GM19395 (cell line): ENCODE measurements at regions not wholly inside any gene's neighbourhood (a gene's known extent, or its start where the extent isn't known, plus 50 kb on each side); places are given as distances from the start of the nearest gene placed in this dataset.

Experiments
- ATAC-seq: cut with Tn5 transposase; IDR thresholded peaks from one replicate; pipeline ENCODE4 v1.9.1; 2021; ENCODE audit warnings: mild to moderate bottlenecking, moderate library complexity; ENCODE audit not compliant: unreplicated experiment

DNA sequence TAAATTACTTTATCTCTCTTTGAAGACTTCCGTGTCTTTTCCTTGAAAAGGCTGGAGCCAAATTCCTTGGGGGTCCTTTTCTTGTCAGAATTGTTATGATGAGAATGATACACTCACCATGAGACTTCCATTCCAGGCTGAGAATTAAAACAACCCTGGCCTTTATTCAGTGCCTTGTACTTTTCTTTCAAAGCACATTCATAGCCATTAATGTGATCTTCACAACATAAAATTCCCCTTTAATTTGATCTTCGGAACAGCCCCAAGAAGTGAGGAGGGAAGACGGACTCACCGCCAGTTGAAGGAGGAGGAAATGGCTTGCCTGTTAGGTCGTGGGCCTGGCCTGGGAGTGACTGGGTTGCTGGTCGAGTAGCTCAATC lies 127.3 kb downstream of the DDX1 start:
- no peak for ATAC-seq

DNA sequence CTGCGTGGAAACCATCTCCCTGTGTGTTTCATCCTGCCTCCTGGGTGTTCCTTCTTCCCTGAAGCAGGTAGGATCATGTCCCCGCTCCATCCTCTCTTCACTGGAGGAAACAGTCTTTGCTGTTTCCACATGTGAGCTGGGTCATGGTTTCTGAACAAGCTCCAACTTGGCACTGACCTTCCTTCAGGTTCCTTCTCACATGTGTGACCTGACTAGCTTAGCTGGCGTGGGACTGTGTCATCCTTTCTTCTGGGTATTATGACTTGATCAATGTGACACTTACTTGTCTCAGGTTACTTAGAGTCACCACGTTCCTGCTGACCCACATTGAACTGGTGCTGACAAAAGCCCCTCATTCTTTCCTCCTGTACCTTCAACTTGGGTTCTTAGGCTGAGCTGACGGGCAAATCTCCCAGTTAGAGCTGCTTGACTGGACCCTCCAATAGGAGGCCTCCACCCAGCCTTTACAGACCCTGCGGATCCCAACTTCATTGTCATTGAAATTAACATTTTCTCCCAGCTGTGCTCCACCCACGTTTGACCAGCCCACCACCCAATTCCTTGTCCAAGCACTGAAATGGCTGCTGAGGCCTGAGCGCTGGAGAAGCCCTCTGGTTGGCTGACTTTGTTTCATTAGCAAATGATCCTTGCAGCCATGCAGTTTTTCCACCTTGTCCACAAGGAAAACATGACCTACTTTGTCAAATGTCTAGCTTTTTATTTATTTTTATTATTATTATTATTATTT lies 128.1 kb downstream of the DDX1 start:
- ATAC-seq: no peak

DNA sequence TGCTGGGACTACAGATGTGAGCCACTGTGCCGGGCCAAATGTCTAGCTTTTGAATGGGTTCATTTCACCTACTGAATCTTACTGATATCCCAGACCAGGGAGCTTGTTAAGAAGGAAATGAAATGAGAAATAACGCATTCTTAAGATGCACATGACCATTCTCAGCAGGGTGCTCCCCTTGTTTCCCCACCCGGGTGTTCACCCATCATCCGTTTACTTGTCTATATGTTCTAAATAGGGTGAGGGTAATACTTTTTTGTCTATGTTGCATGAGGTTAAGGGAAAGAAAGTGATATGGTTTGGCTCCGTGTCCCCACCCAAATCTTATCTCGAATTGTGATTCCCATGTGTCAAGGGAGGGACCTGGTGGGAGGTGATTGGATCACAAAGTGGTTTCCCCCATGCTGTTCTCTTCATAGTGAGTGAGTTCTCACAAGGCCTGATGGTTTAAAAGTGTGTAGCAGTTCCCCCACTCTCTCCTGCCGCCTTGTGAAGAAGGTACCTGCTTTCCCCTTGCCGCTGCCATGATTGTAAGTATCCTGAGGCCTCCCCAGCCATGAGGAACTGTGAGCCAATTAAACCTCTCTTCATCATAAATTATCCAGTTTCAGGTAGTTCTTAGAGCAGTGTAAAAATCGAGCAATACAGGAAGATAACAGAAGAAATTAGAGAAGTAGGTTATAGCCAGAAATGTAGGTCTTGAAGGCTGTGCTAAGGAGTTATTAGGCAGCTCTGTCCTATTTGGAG lies 129.1 kb downstream of the DDX1 start:
- ATAC-seq: no peak

DNA sequence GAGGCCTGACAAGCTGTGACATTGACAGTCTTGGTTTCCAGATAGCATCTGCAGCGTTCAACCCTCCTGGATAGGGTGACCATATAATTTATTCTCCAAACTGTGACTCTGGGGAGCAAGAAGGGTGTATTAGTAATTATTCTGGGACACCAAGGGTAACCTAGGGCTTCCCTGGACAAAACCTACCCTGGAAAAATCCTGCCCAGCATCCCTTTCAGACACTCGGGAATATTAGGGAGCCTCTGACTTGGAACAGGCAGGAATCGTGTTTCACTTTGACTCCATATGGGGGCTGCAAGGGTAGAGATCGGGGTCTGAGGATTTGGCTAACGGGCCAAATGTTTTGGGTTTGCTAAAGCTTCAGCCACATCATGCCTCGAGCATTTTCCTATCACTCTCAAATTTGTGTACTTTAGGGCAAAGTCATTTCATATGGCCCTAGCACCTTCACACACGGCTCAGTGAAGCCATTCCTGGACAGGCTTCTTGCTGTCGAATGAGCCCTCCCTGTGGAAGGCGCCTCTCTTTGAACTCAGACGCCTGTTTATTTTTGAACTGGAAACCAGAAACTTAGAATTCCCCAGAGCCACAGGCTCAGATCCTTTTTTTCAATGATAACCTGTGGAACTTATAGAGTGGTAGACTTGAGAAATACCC lies 129.9 kb downstream of the DDX1 start:
- ATAC-seq: no peak

DNA sequence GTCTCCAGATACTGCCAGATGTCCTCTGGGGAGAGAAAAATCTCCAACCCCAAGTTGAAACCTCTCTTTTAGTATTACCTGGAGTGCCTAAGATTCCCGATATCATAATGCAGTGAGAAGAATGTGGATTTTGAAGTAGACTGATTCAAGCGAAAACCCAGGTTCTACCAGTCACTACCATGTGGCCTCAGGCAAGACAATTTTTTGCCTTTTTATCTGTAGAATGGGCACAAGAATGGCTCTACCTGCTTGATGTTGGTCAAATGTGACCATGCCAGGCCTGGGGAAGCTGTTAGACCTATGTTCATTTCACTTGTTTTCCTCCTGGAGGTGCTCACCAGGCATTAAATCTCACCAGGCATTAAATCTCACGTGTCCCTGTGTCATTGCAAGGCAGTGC lies 131.3 kb downstream of the DDX1 start:
- no peak for ATAC-seq

DNA sequence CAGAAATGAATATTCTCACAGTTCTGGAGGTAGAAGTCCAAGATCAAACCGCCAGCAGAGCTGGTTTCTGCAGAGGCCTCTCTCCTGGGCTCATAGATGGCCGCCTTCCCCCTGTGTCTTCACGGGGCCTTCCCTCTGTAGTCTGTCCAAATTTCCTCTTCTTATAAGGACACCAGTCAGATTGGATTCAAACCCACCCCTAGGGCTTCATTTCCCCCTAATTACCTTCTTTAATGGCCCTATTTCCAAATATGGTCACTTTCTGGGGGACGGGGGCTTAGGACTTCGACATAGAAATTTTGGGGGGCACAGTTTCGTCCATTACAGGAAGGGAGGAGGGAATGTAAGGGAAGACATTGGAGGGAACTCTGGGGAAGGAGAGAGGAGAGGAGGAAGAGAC lies 132.6 kb downstream of the DDX1 start:
- ATAC-seq: no peak

DNA sequence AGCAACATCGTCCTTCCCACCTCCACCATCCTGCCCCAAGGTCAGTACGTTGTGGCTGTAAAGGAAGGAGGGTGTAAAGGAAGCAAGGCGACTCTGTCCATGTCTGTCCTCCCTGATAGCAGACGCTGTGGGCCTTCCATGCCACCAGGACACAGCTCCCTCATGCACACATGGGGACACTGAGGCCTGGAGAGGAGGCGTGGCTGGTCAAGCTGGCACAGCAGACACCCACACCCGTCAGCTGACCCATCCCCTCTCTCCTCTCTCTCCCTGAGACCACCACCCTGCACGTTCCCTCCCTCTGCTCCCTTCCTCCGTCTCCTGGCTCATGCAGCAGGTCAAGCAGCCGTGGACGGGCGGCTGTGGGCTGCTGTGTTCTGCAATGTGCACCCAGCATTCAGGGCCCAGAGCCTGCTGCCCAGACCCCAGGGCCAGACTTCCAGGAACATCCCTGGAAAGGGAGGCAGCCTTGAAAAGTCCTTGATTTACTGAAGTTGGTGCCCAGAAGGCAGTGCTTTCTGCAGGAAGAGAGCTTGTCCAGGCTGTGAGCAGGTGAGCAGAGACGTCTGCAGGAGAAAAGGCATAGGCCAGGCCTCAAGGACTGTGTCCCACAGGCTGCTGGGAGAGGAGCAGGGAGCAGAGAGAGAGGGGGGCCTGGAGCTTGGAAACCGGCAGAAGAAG lies 133.6 kb downstream of the DDX1 start:
- no peak for ATAC-seq

DNA sequence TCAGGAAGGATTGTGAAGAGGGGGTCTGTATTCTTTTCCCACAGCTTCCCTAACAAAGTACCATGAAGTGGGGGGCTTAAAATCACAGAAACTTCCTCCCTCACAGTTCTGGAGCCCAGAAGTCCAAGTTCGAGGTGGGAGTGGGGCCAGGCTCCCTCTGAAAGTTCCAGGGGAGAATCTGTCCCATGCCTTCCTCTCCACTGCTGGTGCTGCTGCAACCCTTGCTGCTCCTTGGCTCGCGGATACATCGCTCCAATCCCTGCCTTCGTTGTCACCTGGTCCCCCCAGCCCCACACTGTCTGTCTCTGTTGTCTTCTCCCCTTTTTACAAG lies 134.1 kb downstream of the DDX1 start:
- ATAC-seq: no peak

DNA sequence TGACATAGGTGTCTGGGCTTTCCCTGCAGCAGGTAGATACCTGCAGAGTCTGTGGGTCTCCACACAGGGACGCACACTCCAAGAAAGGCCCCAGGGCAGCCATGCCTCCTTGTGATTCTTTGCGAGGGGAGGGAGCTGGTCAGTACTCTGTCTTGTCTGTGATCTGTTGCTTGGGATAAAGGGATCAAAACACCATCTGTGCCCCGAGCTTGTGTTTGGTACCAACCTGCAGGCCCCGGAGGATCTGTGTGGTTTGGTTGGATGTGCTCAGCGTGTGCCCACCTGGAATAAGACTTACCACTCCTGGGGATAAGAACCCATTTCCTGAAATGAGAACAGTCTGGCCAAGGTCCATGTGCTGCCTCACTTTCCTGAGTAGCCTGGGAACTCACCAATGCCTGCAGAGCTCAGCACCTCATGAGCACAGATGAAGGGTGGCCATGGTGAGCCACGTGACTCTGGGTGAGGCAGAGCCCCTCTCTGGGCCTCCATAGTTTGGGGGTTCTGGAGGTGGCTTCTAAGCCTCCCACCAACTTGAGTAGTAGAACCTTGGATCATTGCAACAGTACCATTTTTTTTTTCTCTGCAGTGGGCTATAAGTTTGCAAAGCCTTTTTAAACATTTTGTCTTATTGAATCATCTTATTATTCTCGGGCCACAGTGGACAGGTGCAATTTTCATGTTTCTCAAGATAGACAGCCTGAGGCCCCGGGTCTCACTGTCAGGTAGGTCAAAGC lies 134.8 kb downstream of the DDX1 start:
- ATAC-seq: no peak

DNA sequence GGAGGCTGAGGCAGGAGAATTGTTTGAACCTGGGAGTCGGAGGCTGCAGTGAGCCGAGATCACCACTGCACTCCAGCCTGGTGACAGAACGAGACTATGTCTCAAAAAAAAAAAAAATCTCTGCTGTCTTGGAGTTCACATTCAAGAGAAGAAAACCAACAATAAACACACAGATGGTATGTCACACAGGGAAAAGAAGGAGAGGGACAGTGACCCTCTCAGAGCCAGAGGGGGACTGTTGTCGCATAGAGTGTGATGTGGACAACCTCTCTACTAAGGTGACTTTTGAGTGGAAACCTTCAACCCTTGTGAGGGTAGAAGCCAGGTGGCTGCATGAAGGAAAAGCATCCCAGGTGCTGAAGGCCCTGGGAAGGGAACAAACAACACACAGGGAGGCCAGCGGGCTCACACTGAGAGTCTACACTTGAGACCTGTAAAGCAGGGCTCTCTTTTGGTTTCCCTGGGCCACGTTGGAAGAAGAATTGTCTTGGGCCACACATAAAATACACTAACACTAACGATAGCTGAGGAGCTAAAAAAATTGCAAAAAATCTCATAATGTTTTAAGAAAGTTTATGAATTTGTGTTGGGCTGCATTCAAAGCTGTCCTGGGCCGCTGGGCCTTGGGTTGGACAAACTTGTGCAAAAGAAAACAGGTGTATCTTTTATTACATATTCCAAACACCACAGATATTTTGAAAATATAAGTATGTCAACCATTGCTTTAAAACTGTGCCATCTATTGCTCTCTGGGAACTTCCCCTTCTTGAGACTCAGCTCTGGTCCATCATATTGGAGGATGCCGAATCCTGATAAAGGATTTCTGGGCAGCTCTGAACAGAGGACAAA lies 136.0 kb downstream of the DDX1 start:
- no peak for ATAC-seq

DNA sequence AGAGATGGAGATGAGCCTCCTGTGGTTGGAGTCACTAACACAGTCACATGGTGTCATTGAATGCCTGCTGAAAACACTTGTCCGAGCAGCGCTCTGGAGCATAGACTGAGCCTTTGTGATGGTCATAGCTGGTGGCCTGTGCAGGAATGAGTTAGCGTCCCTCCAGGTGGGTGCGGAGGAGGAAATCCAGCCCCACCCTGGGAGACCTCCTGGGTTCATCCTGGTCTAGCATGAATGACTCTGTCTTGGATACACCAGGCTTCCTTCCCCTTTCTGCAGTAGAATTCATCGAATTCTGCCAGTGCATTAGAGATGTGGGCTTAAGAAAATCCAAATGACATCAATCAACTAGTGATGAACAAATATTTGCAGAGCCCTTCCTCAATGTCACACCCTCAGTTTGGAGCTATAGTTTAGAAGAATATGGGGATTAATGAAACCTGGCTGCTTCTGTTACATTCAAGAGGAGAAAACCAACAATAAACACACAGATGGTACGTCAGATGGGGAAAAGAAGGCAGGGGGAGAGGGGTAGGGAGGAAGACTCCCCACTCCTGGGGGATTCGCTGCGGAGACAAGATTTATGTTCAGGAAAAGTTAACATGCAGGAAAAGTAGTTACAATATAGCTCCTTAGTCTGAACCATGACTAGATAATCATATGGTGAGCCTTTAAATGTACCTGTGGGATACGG lies 136.7 kb downstream of the DDX1 start:
- no peak for ATAC-seq

DNA sequence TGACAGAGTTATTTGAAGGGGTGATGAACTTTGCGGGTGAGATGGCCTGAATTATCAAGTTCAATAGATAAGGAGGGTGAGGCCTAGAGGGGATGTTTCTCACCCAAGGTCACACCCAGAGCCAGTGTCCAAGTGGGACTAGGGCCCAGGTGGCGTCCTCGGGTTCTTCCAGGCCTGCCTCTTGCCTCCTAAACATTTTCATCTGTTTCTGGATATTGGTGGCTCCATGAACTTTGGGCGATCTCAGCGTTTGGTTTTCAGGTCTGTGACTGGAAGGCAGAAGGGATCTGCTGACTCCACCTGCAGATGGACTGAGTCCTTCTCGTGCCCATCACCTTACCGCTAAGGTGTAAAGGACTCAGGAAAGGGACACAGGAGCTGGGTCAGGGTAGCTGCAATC lies 137.3 kb downstream of the DDX1 start:
- ATAC-seq: no peak

DNA sequence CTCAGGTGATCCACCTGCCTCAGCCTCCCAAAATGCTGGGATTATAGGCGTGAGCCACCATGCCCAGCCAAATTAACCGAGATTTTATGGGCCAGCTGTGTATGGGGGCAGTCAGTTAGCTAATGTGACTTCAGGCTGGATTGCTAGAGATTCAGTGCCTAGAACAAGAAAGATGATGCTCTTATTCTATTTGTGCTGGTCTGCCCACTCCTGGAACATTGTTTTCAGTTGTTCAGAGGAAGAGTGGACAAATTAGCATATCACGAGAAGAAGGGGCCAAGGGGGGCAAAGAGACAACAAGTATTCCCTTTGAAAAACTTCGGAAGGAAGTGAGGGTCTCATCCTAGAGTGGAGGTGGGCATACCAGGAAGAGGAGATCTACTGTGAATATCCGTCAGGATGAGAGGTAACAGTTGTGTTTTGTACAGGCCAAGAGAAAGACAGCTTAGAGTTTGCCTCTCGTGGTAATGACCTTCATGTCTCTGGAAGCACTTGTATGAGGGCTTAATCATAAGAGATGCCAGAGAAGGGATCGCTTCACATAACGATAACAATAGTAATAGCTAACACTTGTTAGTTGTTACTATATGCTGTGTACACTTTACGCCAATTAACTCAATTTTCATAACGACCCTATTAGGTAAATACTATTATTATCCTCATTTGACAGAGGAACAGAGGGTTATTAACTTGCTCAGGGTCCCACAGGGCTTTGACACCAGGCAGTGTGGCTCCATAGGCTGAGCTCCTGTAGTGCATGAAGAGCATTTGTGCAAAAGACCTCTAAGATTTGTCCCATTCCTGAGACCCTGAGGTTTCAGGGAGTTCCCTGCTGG lies 138.3 kb downstream of the DDX1 start:
- peak; percentile 1 for ATAC-seq

DNA sequence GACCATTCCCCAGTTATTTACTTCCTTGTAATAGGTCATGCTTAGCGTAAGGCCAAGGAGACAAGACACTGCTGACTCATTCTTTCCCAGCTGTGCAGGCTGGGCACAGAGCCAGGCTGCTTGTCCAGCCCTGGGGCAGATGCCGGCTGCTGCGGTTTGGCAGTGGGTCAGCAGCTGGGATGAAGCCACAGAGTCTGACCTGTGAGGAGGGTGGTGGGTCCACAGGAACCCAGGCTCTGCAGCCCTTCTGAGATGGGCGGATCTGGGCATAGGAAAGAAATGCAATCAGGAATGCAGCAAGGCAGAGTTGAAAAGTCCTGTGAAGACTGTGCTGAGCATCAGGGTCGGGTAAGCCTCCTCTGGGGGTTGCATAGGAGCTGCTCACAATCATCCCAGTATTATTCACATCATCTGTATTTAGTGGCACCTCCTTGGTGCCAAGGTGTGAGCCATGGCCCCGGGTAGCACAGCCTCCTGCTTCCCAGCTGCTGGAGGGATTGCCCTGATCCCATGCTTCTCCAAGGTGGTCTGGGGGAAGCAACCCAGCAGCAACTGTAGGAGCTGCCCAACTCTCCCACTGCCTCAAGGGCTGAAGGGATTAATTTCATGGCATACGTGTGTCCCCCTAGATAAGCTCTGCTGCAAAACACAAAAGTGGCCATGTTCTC lies 139.0 kb downstream of the DDX1 start:
- ATAC-seq: peak; percentile 48

DNA sequence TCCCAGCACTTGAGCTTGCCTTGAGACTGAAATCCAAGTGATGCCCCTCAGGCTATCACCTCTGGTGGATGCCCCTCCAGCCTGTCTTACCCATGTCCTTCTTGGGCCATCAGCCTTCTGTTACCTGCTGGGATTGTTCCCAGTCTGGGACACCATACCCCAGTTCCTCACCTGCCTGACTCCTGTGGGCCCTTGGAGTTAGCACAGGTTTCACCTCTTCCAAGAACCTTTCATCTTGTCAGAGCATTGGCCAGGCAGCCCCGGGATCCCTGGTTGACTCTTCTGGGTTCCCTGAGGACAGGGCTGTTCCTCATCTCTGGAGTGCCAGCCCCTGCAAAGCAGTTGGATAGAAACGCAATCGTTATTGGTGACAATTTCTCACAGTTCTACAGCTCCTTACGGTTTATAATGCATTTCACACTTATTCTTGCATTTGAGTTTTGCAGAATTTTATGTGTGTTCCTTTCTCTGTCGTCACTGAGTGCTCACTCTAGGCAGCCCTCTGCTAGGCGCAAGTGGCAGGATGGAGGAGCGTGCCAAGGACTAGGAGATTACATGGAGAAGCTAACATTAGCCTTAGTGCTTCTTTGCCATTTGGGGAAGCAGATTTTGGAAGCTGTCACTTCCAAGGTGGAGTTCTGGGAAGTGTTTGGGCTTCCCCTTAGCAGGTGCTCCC lies 139.7 kb downstream of the DDX1 start:
- ATAC-seq: no peak

DNA sequence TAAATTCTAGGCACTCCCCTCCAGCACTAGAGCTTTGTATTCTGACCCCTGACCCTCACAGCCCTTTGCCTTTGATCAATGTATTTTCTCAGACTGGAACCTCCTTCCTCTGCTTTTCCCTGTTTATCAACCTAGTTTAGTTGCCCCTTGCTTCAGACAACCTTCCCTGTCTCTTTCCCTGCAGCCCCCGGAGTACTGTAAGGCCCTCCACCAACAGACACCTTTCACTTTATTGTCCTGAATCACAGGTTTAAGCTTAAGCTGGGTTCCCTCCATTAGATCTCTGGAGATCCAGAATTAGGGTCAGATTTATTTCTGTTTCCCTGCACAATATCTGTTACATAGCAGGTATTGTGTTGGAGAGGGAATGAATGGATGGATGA lies 140.2 kb downstream of the DDX1 start:
- peak; percentile 7 for ATAC-seq

DNA sequence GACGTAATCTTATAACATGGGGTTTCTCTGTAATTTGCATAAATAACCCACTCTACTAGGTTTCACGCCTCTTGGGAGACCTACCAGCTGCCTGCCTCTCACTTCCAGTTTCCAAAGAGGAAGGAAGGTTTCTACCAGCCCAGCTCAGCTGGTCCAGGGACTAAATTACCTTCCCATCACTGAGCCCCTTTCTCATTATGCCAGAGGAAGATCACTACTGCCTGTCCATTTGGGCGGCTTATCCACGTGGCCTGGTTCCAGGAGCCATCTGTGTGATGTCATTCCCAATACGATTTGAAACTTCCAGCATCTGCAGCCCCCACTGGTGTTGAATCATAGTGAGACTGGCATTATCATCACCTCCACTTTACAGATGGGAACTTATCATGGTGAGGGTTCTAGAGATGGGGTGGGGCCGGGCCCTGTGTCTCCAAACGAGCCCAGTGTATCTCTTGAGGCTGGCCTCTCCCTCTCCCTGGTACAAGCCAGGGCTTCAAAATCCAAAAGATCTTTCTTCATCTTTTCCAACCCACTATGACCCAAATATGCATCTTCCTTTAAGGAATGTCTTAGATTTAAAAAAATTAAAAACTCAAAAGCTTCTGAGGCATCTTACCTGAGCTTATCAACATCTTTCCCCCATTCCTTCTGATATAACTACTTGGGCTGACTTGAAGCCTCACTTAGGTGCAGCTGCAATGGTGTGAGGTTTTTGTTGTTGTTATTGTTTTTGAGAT lies 140.8 kb downstream of the DDX1 start:
- peak; percentile 99 for ATAC-seq
